Activated naive CD8-positive, alpha-beta T cell treated with anti-CD3 and anti-CD28 coated beads for 36 hours (primary cell): ENCODE measurements at regions not wholly inside any gene's neighbourhood (a gene's known extent, or its start where the extent isn't known, plus 50 kb on each side); places are given as distances from the start of the nearest gene placed in this dataset.

Experiments
- DNase-seq: peaks from one replicate; pipeline ENCODE4 v3.0.0; 2021
- H3K27ac Mint-ChIP-seq: one replicate; pipeline ENCODE4 v1.8.0; 2022; ENCODE audit warnings: mild to moderate bottlenecking, moderate library complexity, mixed read lengths
- H3K27me3 Mint-ChIP-seq: one replicate; pipeline ENCODE4 v1.8.0; 2022; ENCODE audit warnings: mild to moderate bottlenecking, mixed read lengths
- H3K36me3 Mint-ChIP-seq: one replicate; pipeline ENCODE4 v1.8.0; 2021; ENCODE audit warnings: mild to moderate bottlenecking, mixed read lengths
- H3K4me1 Mint-ChIP-seq: one replicate; pipeline ENCODE4 v1.8.0; 2021; ENCODE audit warnings: mixed read lengths
- H3K4me3 Mint-ChIP-seq: one replicate; pipeline ENCODE4 v1.8.0; 2022; ENCODE audit warnings: mild to moderate bottlenecking, moderate library complexity, mixed read lengths
- H3K9me3 Mint-ChIP-seq: one replicate; pipeline ENCODE4 v1.8.0; 2022; ENCODE audit warnings: mixed read lengths

DNA sequence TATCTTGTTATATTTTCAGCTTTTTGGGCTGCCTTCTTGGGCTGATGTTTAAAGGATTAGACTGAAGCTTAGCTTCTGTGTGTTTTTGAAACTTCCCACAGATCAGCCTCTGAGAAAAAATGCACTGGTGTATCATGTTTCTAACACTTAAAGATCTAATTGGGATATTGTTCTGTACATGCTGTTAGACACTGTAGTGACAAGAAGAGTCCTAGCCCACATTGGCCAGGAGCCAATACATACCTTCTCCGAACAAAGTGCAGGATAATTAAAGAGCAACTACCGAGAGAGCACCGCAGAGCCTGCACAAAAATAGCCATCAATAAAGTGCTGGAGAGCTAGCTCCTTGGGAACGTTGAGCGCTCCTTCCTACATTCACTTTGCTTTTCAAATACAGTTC lies 289.4 kb upstream of the SP8 start:
- Mint-ChIP-seq H3K27ac (no peak overlapping the region), H3K4me3 (no peak overlapping the region), H3K27me3 (peaks cover 3% of the 10 kb centered on the region), H3K9me3 (no peaks in the 10 kb centered on the region), H3K4me1 (no peaks in the 10 kb centered on the region), H3K36me3 (no peaks in the 10 kb centered on the region)
- DNase-seq = no peak

DNA sequence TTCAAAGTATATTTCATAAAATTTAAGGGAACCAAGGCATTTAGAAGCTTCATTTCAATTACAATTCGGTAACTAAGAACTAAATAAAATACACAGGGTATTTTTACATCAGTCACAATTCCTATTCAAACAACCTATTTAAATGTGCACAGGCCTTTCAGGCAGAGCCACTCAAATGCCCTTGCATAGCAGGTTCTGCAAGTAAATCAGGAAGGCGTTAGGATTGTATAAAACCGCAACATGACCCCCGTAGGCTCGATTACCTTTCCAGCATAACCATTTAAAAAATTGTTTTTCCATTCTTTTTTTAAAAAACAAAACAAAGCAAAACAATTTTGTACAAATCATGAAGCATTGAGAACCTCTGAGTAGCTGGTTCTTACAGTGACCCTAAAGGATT lies 289.9 kb upstream of the SP8 start:
- peaks cover 3% of the 10 kb centered on the region for H3K27me3 Mint-ChIP-seq
- H3K27ac Mint-ChIP-seq = no peak overlapping the region
- H3K9me3 Mint-ChIP-seq = no peaks in the 10 kb centered on the region
- no peaks in the 10 kb centered on the region for H3K4me1 Mint-ChIP-seq
- no peak overlapping the region for H3K4me3 Mint-ChIP-seq
- no peak for DNase-seq
- no peaks in the 10 kb centered on the region for H3K36me3 Mint-ChIP-seq

DNA sequence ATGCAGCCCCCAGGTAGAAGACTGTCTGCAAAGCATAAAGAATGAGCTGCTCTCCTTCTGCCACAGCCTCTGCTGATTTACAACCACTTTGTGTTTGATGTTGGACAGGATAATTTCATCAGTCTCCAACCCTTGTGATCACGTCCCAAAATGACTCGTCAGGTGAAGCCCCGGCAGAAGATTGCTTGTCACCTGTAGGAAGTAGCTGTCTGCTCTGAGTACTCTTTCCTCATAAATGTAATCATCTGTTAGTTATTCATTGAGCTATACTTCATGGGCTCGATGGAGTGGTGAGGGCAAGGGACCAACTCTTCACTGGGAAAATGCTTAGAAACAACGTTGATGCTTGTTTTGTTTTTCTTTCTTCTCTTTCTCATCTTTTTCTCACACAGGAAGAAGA lies 290.9 kb upstream of the SP8 start:
- Mint-ChIP-seq H3K9me3 (no peaks in the 10 kb centered on the region), H3K4me1 (no peaks in the 10 kb centered on the region), H3K27me3 (peaks cover 3% of the 10 kb centered on the region), H3K4me3 (no peak overlapping the region), H3K27ac (no peak overlapping the region), H3K36me3 (no peaks in the 10 kb centered on the region)
- DNase-seq = no peak

DNA sequence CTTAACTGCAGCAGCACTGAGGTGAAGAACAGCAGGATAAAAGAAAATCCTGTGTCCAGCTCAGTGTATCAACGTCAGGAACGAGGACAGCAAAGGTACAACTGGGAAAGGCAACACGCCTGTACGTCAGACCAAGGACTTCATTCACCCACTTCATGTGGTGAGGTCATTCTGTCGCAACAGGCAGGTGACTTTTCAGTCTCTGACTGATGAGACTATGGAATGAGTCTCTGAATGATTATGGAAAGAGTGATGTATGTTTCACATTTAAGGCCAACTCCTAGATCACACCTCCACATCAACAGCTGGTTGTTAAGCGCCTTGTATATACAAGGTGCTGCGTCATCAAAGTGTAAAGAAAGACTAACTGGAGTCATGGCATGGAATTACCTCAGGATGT lies 297.6 kb upstream of the SP8 start:
- H3K4me3 Mint-ChIP-seq = no peak overlapping the region
- no peaks in the 10 kb centered on the region for H3K27me3 Mint-ChIP-seq
- H3K4me1 Mint-ChIP-seq = no peaks in the 10 kb centered on the region
- no peaks in the 10 kb centered on the region for H3K36me3 Mint-ChIP-seq
- no peak overlapping the region for H3K27ac Mint-ChIP-seq
- no peak for DNase-seq
- peaks cover 1% of the 10 kb centered on the region for H3K9me3 Mint-ChIP-seq

DNA sequence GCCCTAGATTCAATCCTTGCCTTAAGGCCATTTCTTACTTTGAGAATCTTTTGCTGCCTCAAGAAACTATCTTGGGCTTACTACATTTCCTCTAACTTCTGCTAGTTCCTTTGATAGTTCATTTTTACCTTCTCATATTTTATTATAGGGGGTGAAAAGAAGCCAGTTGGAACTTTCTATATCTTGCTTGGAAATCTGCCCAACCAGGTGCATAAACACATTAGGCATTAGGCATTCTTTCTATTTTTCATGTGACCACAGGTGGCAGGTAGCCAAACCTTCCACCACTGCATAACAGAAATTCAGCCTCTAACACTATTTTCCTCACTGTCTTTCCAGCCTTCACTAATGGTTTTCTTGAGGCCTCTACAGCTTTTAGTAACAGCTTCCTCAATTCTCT lies 300.0 kb upstream of the SP8 start:
- H3K4me1 Mint-ChIP-seq = no peaks in the 10 kb centered on the region
- peaks cover 1% of the 10 kb centered on the region for H3K9me3 Mint-ChIP-seq
- H3K27ac Mint-ChIP-seq = no peak overlapping the region
- peaks cover 2% of the 10 kb centered on the region for H3K27me3 Mint-ChIP-seq
- no peak overlapping the region for H3K4me3 Mint-ChIP-seq
- DNase-seq = no peak
- no peaks in the 10 kb centered on the region for H3K36me3 Mint-ChIP-seq

GRCh38 chr7:21089653-21090052 lies 303.0 kb upstream of the SP8 start:
- H3K27me3 Mint-ChIP-seq = peaks cover 12% of the 10 kb centered on the region
- no peak for DNase-seq
- no peaks in the 10 kb centered on the region for H3K4me1 Mint-ChIP-seq
- no peak overlapping the region for H3K4me3 Mint-ChIP-seq
- no peaks in the 10 kb centered on the region for H3K36me3 Mint-ChIP-seq
- H3K27ac Mint-ChIP-seq = no peak overlapping the region
- peaks cover 1% of the 10 kb centered on the region for H3K9me3 Mint-ChIP-seq

- no peaks in the 10 kb centered on the region for H3K36me3 Mint-ChIP-seq
- peaks cover 12% of the 10 kb centered on the region for H3K27me3 Mint-ChIP-seq
- H3K4me1 Mint-ChIP-seq = no peaks in the 10 kb centered on the region
- H3K9me3 Mint-ChIP-seq = peaks cover under 1% of the 10 kb centered on the region
- DNase-seq = no peak
- no peak overlapping the region for H3K4me3 Mint-ChIP-seq
- no peak overlapping the region for H3K27ac Mint-ChIP-seq
These were observed 306.3 kb upstream of the SP8 start for GRCh38 chr7:21092766-21093702.

GRCh38 chr7:21094589-21094988 lies 307.9 kb upstream of the SP8 start:
- Mint-ChIP-seq H3K4me3 (no peak overlapping the region), H3K27me3 (peaks cover 12% of the 10 kb centered on the region), H3K9me3 (no peaks in the 10 kb centered on the region), H3K27ac (no peak overlapping the region), H3K36me3 (no peaks in the 10 kb centered on the region), H3K4me1 (no peaks in the 10 kb centered on the region)
- DNase-seq = no peak

DNA sequence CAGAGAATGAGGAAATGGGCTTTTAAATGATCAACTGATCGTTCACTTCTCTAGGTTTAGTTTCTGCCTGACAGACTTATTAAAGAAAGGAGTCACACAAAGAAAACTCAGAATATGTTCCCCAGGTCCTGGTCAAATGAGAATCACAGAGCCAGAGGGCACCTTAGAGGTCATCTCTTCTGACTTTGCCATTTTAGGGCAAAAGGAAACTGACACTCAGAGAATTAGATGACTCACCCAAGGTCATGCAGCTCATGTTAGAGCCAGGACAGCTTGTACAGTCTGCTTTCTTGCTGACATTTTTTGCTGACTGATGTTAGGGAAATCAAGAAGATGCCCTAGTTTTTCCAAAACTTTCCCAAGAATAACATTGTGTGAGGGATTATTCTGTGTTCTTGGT lies 312.7 kb upstream of the SP8 start:
- Mint-ChIP-seq H3K27ac (no peak overlapping the region), H3K27me3 (peaks cover 22% of the 10 kb centered on the region), H3K36me3 (no peaks in the 10 kb centered on the region), H3K4me1 (no peaks in the 10 kb centered on the region), H3K4me3 (no peak overlapping the region), H3K9me3 (no peaks in the 10 kb centered on the region)
- DNase-seq = no peak

- Mint-ChIP-seq H3K36me3 (no peaks in the 10 kb centered on the region), H3K4me3 (no peak overlapping the region), H3K27ac (no peak overlapping the region), H3K9me3 (no peaks in the 10 kb centered on the region), H3K4me1 (no peaks in the 10 kb centered on the region), H3K27me3 (peaks cover 22% of the 10 kb centered on the region)
- no peak for DNase-seq
These were observed 313.3 kb upstream of the SP8 start for GRCh38 chr7:21099955-21100354.

- H3K4me1 Mint-ChIP-seq = no peaks in the 10 kb centered on the region
- H3K27ac Mint-ChIP-seq = no peak overlapping the region
- no peaks in the 10 kb centered on the region for H3K36me3 Mint-ChIP-seq
- peaks cover 22% of the 10 kb centered on the region for H3K27me3 Mint-ChIP-seq
- no peak for DNase-seq
- H3K4me3 Mint-ChIP-seq = no peak overlapping the region
- H3K9me3 Mint-ChIP-seq = no peaks in the 10 kb centered on the region
These were observed 314.9 kb upstream of the SP8 start for GRCh38 chr7:21101541-21101940.

GRCh38 chr7:21103426-21104123 lies 316.9 kb upstream of the SP8 start:
- no peak overlapping the region for H3K27ac Mint-ChIP-seq
- no peak for DNase-seq
- no peaks in the 10 kb centered on the region for H3K36me3 Mint-ChIP-seq
- H3K4me1 Mint-ChIP-seq = no peaks in the 10 kb centered on the region
- H3K9me3 Mint-ChIP-seq = no peaks in the 10 kb centered on the region
- H3K4me3 Mint-ChIP-seq = no peak overlapping the region
- peaks cover 22% of the 10 kb centered on the region for H3K27me3 Mint-ChIP-seq

GRCh38 chr7:21104124-21104500 lies 317.4 kb upstream of the SP8 start:
- no peak for DNase-seq
- Mint-ChIP-seq H3K4me3 (no peak overlapping the region), H3K27me3 (peaks cover 22% of the 10 kb centered on the region), H3K4me1 (no peaks in the 10 kb centered on the region), H3K27ac (no peak overlapping the region), H3K36me3 (no peaks in the 10 kb centered on the region), H3K9me3 (no peaks in the 10 kb centered on the region)

- Mint-ChIP-seq H3K4me3 (no peak overlapping the region), H3K4me1 (no peaks in the 10 kb centered on the region), H3K27ac (no peak overlapping the region), H3K9me3 (no peaks in the 10 kb centered on the region), H3K27me3 (peaks cover 21% of the 10 kb centered on the region), H3K36me3 (no peaks in the 10 kb centered on the region)
- no peak for DNase-seq
These were observed 319.6 kb upstream of the SP8 start for GRCh38 chr7:21106296-21106732.

DNA sequence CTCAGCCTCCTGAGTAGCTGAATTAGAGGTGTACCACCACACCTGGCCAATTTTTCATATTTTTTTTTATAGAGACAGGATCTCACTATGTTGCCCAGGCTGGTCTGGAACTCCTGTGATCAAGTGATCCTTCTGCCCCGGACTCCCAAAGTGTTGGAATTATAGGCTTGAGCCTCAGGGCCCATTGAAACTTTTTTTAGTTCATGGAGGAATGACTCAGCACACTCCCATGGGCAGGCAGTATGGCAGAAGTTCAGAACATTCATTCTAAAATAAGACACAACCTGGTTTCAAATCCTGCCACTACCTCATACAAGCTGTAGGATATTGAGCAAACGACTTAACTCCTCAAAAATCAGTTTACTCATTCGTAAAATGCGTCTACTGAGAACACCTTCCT lies 320.4 kb upstream of the SP8 start:
- Mint-ChIP-seq H3K4me1 (no peaks in the 10 kb centered on the region), H3K27me3 (peaks cover 14% of the 10 kb centered on the region), H3K4me3 (no peak overlapping the region), H3K9me3 (no peaks in the 10 kb centered on the region), H3K27ac (no peak overlapping the region), H3K36me3 (no peaks in the 10 kb centered on the region)
- DNase-seq = no peak

DNA sequence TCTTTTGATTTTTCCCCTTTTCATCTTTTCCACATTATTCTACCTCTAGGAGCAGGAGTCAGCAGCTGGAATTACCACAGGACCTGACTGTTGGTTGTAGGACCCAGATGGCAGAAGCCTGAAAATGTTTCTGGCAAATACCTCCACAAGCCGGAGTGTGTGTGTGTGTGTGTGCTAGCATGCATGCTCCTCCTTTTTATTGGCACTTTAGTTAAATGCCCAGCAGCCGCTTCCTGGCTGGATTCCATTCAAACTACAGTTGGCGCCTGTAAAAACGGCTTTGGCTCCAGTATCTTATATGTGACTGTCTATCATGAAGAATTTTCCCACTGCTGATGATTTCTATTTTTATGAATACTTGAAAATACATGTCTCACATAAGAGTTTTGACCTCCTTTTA lies 319.7 kb upstream of the SP4 start:
- Mint-ChIP-seq H3K4me1 (no peaks in the 10 kb centered on the region), H3K27me3 (peaks cover 12% of the 10 kb centered on the region), H3K9me3 (no peaks in the 10 kb centered on the region), H3K27ac (no peak overlapping the region), H3K4me3 (no peak overlapping the region), H3K36me3 (no peaks in the 10 kb centered on the region)
- DNase-seq = no peak
